ENCODE measurements at regions not wholly inside any gene's neighbourhood (a gene's known extent, or its start where the extent isn't known, plus 50 kb on each side); places are given as distances from the start of the nearest gene placed in this dataset.
A peak's percentile ranks its signal among the peaks of the same experiment; 100 is the strongest.
"Not testable (repeated sequence)": the region's sequence is repeated elsewhere in the genome, so short reads cannot be mapped to it uniquely, and the experiment has no call there.

DNA sequence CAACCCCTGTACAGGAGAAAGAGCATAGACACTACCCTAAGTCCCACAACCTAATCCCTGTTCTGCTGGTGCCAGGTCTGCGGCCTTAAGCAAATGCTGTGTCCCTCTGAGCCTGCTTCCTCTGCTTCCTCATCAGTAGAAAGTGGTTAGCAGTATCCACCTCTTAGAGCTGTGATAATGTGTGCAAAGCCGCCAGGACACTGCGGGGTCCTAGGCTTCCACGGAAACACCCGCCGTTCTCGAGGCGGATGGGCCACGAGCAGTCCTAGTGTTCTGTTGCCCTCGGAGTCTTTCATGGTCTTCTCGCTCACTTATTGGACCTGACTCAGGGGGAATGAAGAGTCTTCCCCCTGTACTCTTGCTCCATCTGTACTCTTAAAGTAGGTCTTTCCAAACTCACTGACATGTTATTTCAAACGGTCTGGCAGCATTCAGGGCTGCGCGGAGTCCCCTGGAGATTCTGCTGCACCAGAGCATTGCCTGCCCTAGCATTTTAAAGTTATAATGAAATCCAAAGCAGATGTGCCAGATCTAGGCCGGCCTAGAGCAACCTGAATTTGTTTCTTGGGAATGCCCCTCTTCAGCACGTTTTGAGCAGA is 107.2 kb upstream of the ZNF236 start:
- no peak for DNase-seq

GRCh38 chr18:76713432-76713831 is 108.9 kb upstream of the ZNF236 start:
- DNase-seq = no peak

GRCh38 chr18:76712511-76713140 is 109.7 kb upstream of the ZNF236 start:
- DNase-seq = no peak

GRCh38 chr18:76710646-76711520 is 111.5 kb upstream of the ZNF236 start:
- DNase-seq = no peak

GRCh38 chr18:76709659-76710645 is 112.4 kb upstream of the ZNF236 start:
- DNase-seq = peak; percentile 79

GRCh38 chr18:76708722-76709353 is 113.5 kb upstream of the ZNF236 start:
- no peak for DNase-seq

- DNase-seq = no peak
Measured at GRCh38 chr18:76708071-76708721, 114.2 kb upstream of the ZNF236 start.

GRCh38 chr18:76707534-76707933 is 114.8 kb upstream of the ZNF236 start:
- no peak for DNase-seq

DNA sequence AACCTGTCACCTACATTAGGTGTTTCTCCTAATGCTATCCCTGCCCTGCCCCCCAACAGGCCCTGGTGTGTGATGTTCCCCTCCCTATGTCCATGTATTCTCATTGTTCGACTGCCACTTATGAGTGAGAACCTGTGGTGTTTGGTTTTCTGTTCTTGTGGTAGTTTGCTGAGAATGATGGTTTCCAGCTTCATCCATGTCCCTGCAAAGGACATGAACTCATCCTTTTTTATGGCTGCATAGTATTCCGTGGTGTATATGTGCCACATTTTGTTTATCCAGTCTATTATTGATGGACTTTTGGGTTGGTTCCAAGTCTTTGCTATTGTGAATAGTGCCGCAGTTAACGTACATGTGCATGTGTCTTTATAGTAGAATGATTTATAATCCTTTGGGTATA is 117.8 kb upstream of the ZNF236 start:
- DNase-seq = not testable (repeated sequence)

DNA sequence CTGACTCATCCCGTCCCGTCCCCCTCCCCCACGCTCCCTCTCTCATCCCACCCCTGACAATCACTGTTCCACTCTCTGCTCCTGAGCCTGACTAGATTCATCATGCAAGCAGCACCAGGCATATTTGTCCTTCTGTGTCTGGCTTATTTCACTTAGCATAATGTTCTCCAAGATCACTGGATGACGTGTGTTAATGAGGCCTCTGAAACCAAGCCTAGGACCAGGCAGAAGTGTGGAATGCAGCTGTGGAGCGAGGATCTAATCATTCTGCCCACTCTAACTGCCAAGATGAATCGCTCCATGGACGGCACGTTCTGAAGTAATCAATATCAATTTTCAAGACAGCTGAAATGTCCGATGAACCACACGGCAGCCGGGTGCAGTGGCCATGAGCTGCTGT is 122.4 kb upstream of the ZNF236 start:
- no peak for DNase-seq

DNA sequence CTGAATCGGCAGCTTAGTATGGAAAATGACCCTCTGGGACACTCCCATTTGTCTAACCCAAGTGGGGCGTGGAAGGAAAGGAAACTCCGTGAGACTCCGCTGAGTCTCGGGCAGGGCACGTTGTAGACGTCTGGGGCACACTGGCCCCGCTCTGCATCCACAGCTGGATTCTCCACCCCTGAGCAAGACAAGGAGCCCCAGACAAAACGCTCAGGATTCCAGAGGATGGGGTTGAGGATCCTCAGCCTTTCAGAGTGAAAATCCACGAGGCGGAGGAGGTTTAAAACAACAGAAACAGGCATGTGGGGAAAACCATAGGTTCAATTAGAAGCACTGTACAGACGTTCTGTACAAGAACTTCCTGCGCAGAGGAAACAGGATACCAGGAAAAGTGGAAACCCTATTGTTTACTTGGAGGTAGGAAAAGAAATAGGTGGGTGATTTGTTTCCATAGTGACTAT is 124.9 kb upstream of the ZNF236 start:
- DNase-seq = no peak

DNA sequence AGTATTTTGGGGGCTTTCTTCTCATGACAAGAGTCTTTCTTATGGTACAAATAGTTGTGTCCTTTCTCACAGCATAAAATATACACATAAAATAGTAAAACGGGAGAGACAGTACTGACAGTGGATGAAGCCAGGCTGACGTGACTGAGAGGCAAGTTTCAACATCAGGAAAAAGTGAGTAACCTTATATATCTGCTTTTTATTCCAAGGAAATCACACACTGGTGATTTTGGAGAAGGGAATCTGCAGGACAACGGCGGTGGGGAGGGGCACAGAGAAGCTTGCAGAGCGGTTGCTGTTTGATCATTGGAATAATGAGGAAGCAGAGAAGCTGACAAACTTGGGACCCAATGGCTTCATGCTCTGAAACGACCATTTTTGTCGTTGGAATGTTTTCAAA is 130.6 kb upstream of the ZNF236 start:
- no peak for DNase-seq

- DNase-seq = peak; percentile 16
Measured at GRCh38 chr18:76689646-76690264, 132.6 kb upstream of the ZNF236 start.

DNA sequence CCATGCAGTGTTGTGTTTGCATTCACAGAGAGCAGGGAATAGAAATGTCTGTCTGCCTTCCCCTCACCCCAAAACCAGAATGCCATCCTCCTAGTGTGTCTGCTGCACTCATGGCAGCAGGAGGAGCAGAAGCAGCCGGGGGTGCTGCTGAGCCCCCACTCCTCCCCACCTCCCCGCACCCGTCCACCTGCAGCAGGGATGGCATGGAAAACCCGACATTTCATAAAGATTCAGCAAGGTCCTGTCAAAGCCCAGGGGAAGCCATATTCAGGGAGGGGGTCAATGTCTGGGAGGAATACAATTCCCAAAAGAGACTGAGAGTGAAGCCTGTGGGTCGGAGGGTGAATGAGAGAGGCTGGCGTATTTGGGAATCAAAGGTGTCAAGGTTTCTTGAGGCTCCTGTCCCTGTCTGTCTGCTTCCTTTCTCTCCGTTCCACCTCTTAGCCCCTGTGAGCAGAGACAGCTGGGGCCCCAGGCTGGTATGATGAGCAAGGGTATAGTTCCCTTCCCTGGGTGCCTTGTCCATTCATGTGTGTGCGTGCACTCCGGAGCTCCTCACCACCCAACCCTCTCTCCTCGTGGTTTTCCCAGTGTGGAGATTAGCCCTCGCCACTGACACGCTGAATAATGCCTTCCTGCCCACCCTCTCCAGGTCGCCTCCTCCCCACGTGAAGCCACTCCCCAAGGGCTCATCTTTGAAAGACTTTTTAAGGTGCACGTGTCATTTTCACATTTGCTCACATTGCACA is 133.5 kb upstream of the ZNF236 start:
- no peak for DNase-seq

DNA sequence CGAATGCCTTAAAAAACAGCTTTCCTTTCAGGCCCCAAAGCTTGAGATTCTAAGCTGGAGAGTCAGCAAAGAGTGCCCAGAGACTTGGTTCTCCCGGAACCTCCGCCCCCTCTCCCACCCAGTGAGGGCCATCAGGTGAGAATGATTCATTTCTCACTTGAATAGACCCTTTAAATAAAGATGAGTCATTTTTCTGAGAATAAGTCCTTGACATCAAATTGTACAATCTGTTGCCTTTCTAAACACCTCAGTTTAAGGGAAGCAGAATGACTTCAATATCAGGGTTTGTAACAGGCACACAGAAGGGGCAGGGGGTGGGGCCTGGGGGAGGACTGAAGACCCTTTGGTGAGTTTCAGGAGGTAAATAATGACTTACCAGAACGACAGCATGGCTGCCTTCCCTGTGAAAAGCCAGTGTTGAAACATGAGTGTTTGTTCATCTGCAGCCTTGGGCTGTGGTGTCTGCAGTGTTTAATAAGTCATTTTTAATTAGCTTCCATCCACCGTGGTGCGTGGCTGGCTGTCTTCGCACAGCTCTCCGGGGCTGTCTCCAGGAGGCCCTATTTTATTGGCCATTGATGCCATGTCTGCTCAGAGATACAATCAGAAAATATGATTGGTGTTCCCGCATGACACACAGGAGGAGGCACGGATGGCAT is 134.9 kb upstream of the ZNF236 start:
- DNase-seq = no peak

DNA sequence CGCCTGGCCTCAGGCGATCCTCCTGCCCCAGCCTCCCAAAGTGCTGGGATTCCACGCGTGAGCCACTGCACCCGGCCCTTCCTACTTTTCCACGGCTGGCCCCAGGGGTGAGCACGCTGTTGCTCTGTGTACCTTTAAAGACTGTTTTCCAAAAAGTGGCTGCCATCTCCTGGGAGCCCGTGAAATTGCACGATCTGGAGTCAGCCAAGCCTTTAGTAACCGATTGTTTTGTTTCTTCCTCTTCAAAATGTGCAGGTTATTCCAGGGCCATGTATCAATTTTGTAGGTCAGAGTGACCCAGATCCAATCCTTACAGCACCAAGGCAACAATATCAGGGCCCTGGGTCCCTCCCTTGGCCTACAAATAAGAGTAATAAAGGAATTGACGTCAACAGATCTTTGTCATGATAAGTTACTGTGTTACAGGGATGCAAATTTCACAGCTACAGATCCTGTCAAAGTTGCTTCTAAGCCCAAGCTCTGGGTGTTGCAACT is 135.6 kb upstream of the ZNF236 start:
- DNase-seq = peak; percentile 90

DNA sequence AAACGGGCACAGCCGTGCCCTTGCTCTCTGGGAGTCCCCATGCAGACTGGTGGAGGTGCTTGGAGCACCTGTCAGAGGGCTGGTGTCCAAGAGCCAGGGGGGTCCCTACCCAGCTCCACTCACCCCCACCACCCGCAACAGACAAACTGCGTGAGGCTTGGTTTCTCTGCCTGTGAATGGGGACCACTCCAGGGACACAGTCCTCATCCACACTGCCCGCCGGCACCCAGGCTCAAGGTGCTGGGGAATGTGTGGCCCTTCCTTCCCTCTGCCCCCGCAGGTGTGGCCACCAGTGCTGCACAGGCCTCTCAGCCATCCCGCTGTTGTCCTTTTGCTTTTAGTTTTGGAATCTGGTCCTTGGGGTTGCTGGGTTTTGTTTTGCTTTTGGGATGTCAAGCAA is 136.5 kb upstream of the ZNF236 start:
- no peak for DNase-seq

DNA sequence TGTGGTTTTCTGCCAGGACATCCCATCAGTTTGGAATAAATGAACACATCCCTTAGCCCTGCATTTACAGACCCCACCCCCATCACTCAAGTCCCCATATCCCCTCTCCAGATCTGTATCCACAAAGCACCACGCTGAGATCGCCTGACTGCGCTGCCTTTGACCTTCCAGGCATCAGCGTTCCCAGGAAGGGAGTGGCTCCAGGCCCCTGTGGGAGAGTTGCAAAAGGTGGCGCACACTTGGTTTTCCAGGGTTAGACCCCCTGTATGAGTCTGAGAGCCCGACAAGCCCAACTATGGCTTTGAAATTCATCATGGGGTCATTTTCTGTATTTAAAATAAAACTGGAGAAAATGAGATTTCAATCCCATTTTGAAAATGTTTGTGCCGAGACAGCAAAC is 137.0 kb upstream of the ZNF236 start:
- no peak for DNase-seq

DNA sequence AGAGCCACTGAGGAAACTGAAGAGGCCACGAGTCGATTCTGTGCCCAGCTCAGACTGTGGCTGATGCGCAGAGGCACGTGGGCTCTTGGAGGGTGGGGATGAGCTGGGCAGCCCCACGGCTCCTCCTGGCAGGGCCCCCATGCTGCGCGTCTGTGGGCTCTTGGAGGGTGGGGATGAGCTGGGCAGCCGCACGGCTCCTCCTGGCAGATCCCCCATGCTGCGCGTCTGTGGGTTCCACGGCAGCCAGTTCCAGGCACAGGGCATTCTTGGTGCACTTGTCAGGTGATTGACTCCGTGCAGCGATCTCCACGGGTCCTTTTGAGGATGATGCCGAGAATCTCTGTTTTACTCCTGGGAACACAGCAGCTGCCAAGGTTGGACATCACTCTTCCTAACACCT is 138.1 kb upstream of the ZNF236 start:
- no peak for DNase-seq

DNA sequence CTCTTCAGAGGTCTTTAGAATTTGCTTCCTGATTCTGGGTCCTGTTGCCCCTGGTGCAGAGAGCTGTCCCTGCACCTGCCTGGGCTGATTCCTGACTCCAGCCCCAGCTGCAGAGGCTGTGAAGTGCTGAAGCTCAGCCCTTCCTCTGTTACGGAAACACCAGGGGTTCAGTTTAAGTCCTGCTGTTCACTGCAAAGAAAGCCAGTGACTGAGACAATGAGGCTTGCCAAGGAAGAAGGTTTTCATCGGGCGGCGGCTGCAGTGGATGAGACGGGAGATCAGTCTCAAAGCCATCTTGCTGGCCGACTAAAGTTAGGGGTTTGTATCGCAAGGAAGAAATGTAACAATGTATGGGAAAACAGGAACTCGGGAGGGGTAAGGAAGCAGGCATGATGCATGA is 142.4 kb upstream of the ZNF236 start:
- DNase-seq = peak; percentile 95

Data from NCI-H510A treated with DMSO at 0.1 percent for 48 hours (cell line).